ENCODE measurements at regions not wholly inside any gene's neighbourhood (a gene's known extent, or its start where the extent isn't known, plus 50 kb on each side); places are given as distances from the start of the nearest gene placed in this dataset.
"Not testable (repeated sequence)": the region's sequence is repeated elsewhere in the genome, so short reads cannot be mapped to it uniquely, and the experiment has no call there.

- Mint-ChIP-seq H3K4me3 (no peak overlapping the region), H3K27me3 (no peaks in the 10 kb centered on the region), H3K27ac (no peak overlapping the region), H3K36me3 (no peaks in the 10 kb centered on the region), H3K9me3 (peaks cover 0 to 23% (median 0%) of the 10 kb centered on the region in 7 donors), H3K4me1 (peaks cover 0 to 4% (median 0%) of the 10 kb centered on the region in 3 donors)
- no peak for DNase-seq
- no peak for ATAC-seq (ENCODE audit: low read depth in 2 of 2)
Observed at GRCh38 chr10:107540981-107541380, 376.5 kb upstream of the SORCS1 start.

- Mint-ChIP-seq H3K4me3 (no peak overlapping the region), H3K9me3 (peaks cover 0 to 9% (median 1%) of the 10 kb centered on the region in 7 donors), H3K27ac (no peak overlapping the region), H3K36me3 (no peaks in the 10 kb centered on the region), H3K27me3 (no peaks in the 10 kb centered on the region), H3K4me1 (no peaks in the 10 kb centered on the region)
- DNase-seq = no peak
- ATAC-seq (ENCODE audit: low read depth in 2 of 2) = no peak
Observed at GRCh38 chr10:107529350-107529749, 364.8 kb upstream of the SORCS1 start.

- no peaks in the 10 kb centered on the region for H3K27me3 Mint-ChIP-seq
- H3K9me3 Mint-ChIP-seq = peaks cover 0 to 2% (median 0%) of the 10 kb centered on the region in 7 donors
- no peaks in the 10 kb centered on the region for H3K36me3 Mint-ChIP-seq
- ATAC-seq (ENCODE audit: low read depth in 2 of 2) (no peak), DNase-seq (no peak)
- no peak overlapping the region for H3K27ac Mint-ChIP-seq
- no peaks in the 10 kb centered on the region for H3K4me1 Mint-ChIP-seq
- no peak overlapping the region for H3K4me3 Mint-ChIP-seq
Observed at GRCh38 chr10:107520348-107520747, 355.8 kb upstream of the SORCS1 start.

- Mint-ChIP-seq H3K27me3 (no peaks in the 10 kb centered on the region), H3K4me1 (no peaks in the 10 kb centered on the region), H3K36me3 (no peaks in the 10 kb centered on the region), H3K27ac (no peak overlapping the region), H3K4me3 (no peak overlapping the region), H3K9me3 (peaks cover 0 to 4% (median 0%) of the 10 kb centered on the region in 7 donors)
- DNase-seq = no peak
- no peak for ATAC-seq (ENCODE audit: low read depth in 2 of 2)
Observed at GRCh38 chr10:107517811-107518210, 353.3 kb upstream of the SORCS1 start.

GRCh38 chr10:107516349-107516748 is 351.8 kb upstream of the SORCS1 start:
- no peaks in the 10 kb centered on the region for H3K27me3 Mint-ChIP-seq
- peaks cover 0 to 4% (median 0%) of the 10 kb centered on the region in 7 donors for H3K9me3 Mint-ChIP-seq
- ATAC-seq (ENCODE audit: low read depth in 2 of 2) (no peak), DNase-seq (no peak)
- no peak overlapping the region for H3K4me3 Mint-ChIP-seq
- no peaks in the 10 kb centered on the region for H3K4me1 Mint-ChIP-seq
- no peak overlapping the region for H3K27ac Mint-ChIP-seq
- no peaks in the 10 kb centered on the region for H3K36me3 Mint-ChIP-seq

- not testable (repeated sequence) for ATAC-seq (ENCODE audit: low read depth in 2 of 2); DNase-seq; H3K36me3 Mint-ChIP-seq; H3K4me1 Mint-ChIP-seq; H3K27ac Mint-ChIP-seq; H3K4me3 Mint-ChIP-seq; H3K27me3 Mint-ChIP-seq
- peaks cover 9 to 20% (median 15%) of the 10 kb centered on the region in 7 donors for H3K9me3 Mint-ChIP-seq
Observed at GRCh38 chr10:107504011-107504410, 339.5 kb upstream of the SORCS1 start.

- Mint-ChIP-seq H3K36me3 (peaks cover 0 to 7% of the 10 kb centered on the region in 2 donors), H3K4me1 (no peaks in the 10 kb centered on the region), H3K9me3 (peaks cover 9 to 16% (median 13%) of the 10 kb centered on the region in 7 donors), H3K27me3 (no peaks in the 10 kb centered on the region), H3K4me3 (no peak overlapping the region), H3K27ac (no peak overlapping the region)
- ATAC-seq (ENCODE audit: low read depth in 2 of 2) (no peak), DNase-seq (no peak)
Observed at GRCh38 chr10:107502229-107502985, 337.9 kb upstream of the SORCS1 start.

- ATAC-seq (ENCODE audit: low read depth in 2 of 2) (no peak), DNase-seq (no peak)
- H3K4me3 Mint-ChIP-seq = no peak overlapping the region
- H3K27ac Mint-ChIP-seq = no peak overlapping the region
- peaks cover 6 to 15% (median 12%) of the 10 kb centered on the region in 7 donors for H3K9me3 Mint-ChIP-seq
- no peaks in the 10 kb centered on the region for H3K4me1 Mint-ChIP-seq
- peaks cover 0 to 7% of the 10 kb centered on the region in 2 donors for H3K36me3 Mint-ChIP-seq
- no peaks in the 10 kb centered on the region for H3K27me3 Mint-ChIP-seq
Observed at GRCh38 chr10:107498983-107499382, 334.5 kb upstream of the SORCS1 start.

- H3K4me1 Mint-ChIP-seq = no peaks in the 10 kb centered on the region
- no peak for ATAC-seq (ENCODE audit: low read depth in 2 of 2)
- H3K27ac Mint-ChIP-seq = no peak overlapping the region
- H3K9me3 Mint-ChIP-seq = peaks cover 0 to 8% (median 4%) of the 10 kb centered on the region in 7 donors
- no peaks in the 10 kb centered on the region for H3K27me3 Mint-ChIP-seq
- H3K36me3 Mint-ChIP-seq = no peaks in the 10 kb centered on the region
- H3K4me3 Mint-ChIP-seq = no peak overlapping the region
- DNase-seq = no peak
Observed at GRCh38 chr10:107497024-107497423, 332.5 kb upstream of the SORCS1 start.

- ATAC-seq (ENCODE audit: low read depth in 2 of 2) = no peak
- Mint-ChIP-seq H3K36me3 (no peaks in the 10 kb centered on the region), H3K9me3 (peaks cover 0 to 8% (median 3%) of the 10 kb centered on the region in 7 donors), H3K27ac (no peak overlapping the region), H3K4me1 (no peaks in the 10 kb centered on the region), H3K4me3 (no peak overlapping the region), H3K27me3 (no peaks in the 10 kb centered on the region)
- no peak for DNase-seq
Observed at GRCh38 chr10:107496594-107496993, 332.1 kb upstream of the SORCS1 start.

GRCh38 chr10:107492389-107492788 is 327.9 kb upstream of the SORCS1 start:
- no peak for DNase-seq
- H3K27ac Mint-ChIP-seq = no peak overlapping the region

GRCh38 chr10:107490389-107490788 is 325.9 kb upstream of the SORCS1 start:
- no peak overlapping the region for H3K4me3 Mint-ChIP-seq

More at GRCh38 chr10:107492389-107492788, 327.9 kb upstream of the SORCS1 start:
- no peaks in the 10 kb centered on the region for H3K27me3 Mint-ChIP-seq
- no peaks in the 10 kb centered on the region for H3K36me3 Mint-ChIP-seq
- H3K9me3 Mint-ChIP-seq = peaks cover 0 to 6% (median 1%) of the 10 kb centered on the region in 7 donors
- no peak overlapping the region for H3K4me3 Mint-ChIP-seq
- H3K4me1 Mint-ChIP-seq = no peaks in the 10 kb centered on the region
- no peak for ATAC-seq (ENCODE audit: low read depth in 2 of 2)

GRCh38 chr10:107487284-107487683 is 322.8 kb upstream of the SORCS1 start:
- no peak overlapping the region for H3K4me3 Mint-ChIP-seq
- H3K27me3 Mint-ChIP-seq = no peaks in the 10 kb centered on the region
- no peak overlapping the region for H3K27ac Mint-ChIP-seq
- peaks cover 0 to 7% (median 3%) of the 10 kb centered on the region in 7 donors for H3K9me3 Mint-ChIP-seq
- DNase-seq (no peak), ATAC-seq (ENCODE audit: low read depth in 2 of 2) (no peak)
- no peaks in the 10 kb centered on the region for H3K36me3 Mint-ChIP-seq
- H3K4me1 Mint-ChIP-seq = peaks cover 0 to 2% (median 0%) of the 10 kb centered on the region in 3 donors

More at GRCh38 chr10:107490389-107490788, 325.9 kb upstream of the SORCS1 start:
- no peak for ATAC-seq (ENCODE audit: low read depth in 2 of 2)
- Mint-ChIP-seq H3K27ac (no peak overlapping the region), H3K9me3 (peaks cover 0 to 5% (median 0%) of the 10 kb centered on the region in 7 donors), H3K36me3 (no peaks in the 10 kb centered on the region), H3K4me1 (peaks cover 0 to 2% (median 0%) of the 10 kb centered on the region in 3 donors), H3K27me3 (no peaks in the 10 kb centered on the region)
- DNase-seq = no peak

- Mint-ChIP-seq H3K9me3 (peaks cover 0 to 11% (median 3%) of the 10 kb centered on the region in 7 donors), H3K27ac (no peak overlapping the region), H3K4me3 (no peak overlapping the region), H3K27me3 (no peaks in the 10 kb centered on the region), H3K36me3 (no peaks in the 10 kb centered on the region), H3K4me1 (peaks cover 0 to 2% (median 0%) of the 10 kb centered on the region in 3 donors)
- DNase-seq (no peak), ATAC-seq (ENCODE audit: low read depth in 2 of 2) (no peak)
Observed at GRCh38 chr10:107485019-107485418, 320.5 kb upstream of the SORCS1 start.

Measured in naive B cell (primary cell).